Common myeloid progenitor, CD34-positive (primary cell): ENCODE measurements at regions not wholly inside any gene's neighbourhood (a gene's known extent, or its start where the extent isn't known, plus 50 kb on each side); places are given as distances from the start of the nearest gene placed in this dataset.

Experiments used
- CTCF ChIA-PET: fragments of 350-600 bp; sonication (Branson Sonifier 250); formaldehyde crosslinking; loops from one replicate; lab custom pipeline; 2021; ENCODE audit warnings: antibody characterized with exemption; lab: Charles Lee
- POLR2A ChIA-PET: fragments of 350-600 bp; sonication (Branson Sonifier 250); formaldehyde crosslinking; loops from one replicate; lab custom pipeline; 2021; ENCODE audit warnings: antibody characterized with exemption; lab: Charles Lee
- DNase-seq, 3 donors: peaks; one replicate each; pipeline versions ENCODE4 v3.0.0 to v3.0.0-alpha.2; 2013
- H3K27ac ChIP-seq, 2 experiments: 1 replicate in 1 of 2; 2 replicates in 1 of 2; pipeline ENCODE4 v1.7.0; 2013; ENCODE audit warnings: inconsistent platforms in 2 of 2, low read length in 2 of 2, mild to moderate bottlenecking in 2 of 2, low read depth in 1 of 2, moderate library complexity in 1 of 2; ENCODE audit not compliant: severe bottlenecking in 2 of 2, insufficient read depth in 1 of 2, poor library complexity in 1 of 2
- H3K27me3 ChIP-seq, 5 experiments: replicated peaks in 2 of 5; 1 replicate in 3 of 5; 2 replicates in 2 of 5; pipeline versions ENCODE4 v1.6.1 to v1.7.0; 2013; ENCODE audit warnings: low read length in 4 of 5, mild to moderate bottlenecking in 2 of 5, moderate library complexity in 2 of 5, inconsistent platforms in 1 of 5; ENCODE audit not compliant: insufficient read depth in 5 of 5, control insufficient read depth in 4 of 5
- H3K36me3 ChIP-seq, 4 experiments: 1 replicate in 2 of 4; 2 replicates in 2 of 4; pipeline versions ENCODE4 v1.6.1 to v1.7.0; 2013; ENCODE audit warnings: low read length in 3 of 4, control low read depth in 1 of 4, mild to moderate bottlenecking in 1 of 4; ENCODE audit not compliant: control insufficient read depth in 4 of 4, insufficient read depth in 4 of 4
- H3K4me1 ChIP-seq, 4 experiments: 1 replicate in 3 of 4; 2 replicates in 1 of 4; pipeline versions ENCODE4 v1.6.1 to v1.7.1; 2013; ENCODE audit warnings: low read length in 3 of 4, mild to moderate bottlenecking in 3 of 4, control low read depth in 1 of 4, inconsistent platforms in 1 of 4, moderate library complexity in 1 of 4; ENCODE audit not compliant: control insufficient read depth in 4 of 4, insufficient read depth in 4 of 4; ENCODE audit errors: control extremely low read depth in 1 of 4
- H3K4me3 ChIP-seq, 7 experiments: 1 replicate in 4 of 7; 2 replicates in 3 of 7; pipeline versions ENCODE4 v1.5.1 to v1.7.0; 2013; ENCODE audit warnings: mild to moderate bottlenecking in 7 of 7, low read length in 6 of 7, moderate library complexity in 6 of 7, inconsistent platforms in 2 of 7, low read depth in 2 of 7, control low read depth in 1 of 7; ENCODE audit not compliant: insufficient read depth in 4 of 7, control insufficient read depth in 1 of 7; ENCODE audit errors: extremely low read depth in 1 of 7
- H3K9me3 ChIP-seq, 5 experiments: 1 replicate in 4 of 5; 2 replicates in 1 of 5; pipeline versions ENCODE4 v1.6.1 to v1.7.1; 2013; ENCODE audit warnings: low read length in 4 of 5, mild to moderate bottlenecking in 2 of 5, inconsistent platforms in 1 of 5, low read depth in 1 of 5, moderate library complexity in 1 of 5; ENCODE audit not compliant: control insufficient read depth in 4 of 5, insufficient read depth in 2 of 5; ENCODE audit errors: control extremely low read depth in 1 of 5
- WGBS: methylation state at CpG from one replicate; pipeline ENCODE4 v1.1.5; 2013; ENCODE audit not compliant: insufficient coverage; 5-methylcytosine and 5-hydroxymethylcytosine counted together

DNA sequence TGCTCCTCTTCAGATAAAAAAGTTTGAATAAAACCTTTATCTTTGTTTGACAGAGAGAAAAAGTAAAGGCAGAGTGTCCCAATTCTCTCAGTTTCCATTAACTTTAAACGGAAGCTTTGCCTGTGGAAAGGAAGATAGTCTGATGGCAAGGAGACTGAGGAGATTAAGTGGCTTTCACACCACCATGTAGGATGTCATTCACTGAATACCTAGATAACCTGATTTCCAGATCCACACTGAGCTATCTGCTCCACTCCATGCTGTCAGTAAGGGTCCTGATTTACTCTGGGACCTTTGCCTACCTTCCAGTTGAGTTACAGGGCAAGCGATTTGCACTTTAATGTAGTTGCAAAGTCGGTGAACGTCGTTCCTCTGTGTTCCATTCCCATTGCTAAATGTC is 233.4 kb upstream of the TBL1XR1 start:
- no peak for DNase-seq
- Histone ChIP-seq H3K4me3 (no peak overlapping the region), H3K27ac (no peak overlapping the region), H3K4me1 (peaks cover 8 to 25% (median 19%) of the 10 kb centered on the region in 4 experiments), H3K27me3 (no peaks in the 10 kb centered on the region), H3K9me3 (no peaks in the 10 kb centered on the region), H3K36me3 (no peaks in the 10 kb centered on the region)
- WGBS: 96% methylated on average over 4 of the region's 5 CpGs
- POLR2A ChIA-PET: no interaction called here
- CTCF ChIA-PET: no interaction called here

DNA sequence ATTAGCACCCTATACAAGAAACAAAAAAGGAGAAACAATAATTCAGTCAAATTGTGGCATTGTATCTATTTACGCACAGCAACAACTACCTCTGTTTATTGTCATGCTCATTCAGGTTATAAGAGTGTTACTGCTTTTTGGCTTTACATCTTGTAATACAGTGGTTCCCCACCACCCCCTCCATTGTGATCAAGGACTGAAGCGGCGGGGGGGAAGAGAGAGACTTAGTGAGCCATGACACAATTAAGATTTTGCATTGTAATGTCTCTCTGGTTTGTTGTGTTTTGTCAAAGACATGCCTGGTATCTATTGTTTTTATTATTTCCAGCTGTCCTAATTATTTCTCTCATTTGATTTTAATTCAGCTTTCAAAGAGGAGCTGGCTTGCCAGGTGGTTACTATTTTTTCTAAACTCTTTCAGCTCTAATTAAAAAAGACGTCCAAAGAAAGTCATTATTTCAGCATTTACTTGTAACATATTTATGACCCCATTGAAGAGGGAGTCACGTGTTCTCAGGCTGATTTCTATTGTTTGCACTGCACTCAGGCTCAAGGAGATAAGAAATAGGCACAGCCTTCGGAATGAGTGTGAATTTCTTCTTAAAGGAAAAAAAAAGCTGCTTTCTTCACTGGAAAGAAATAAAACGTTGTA is 234.4 kb upstream of the TBL1XR1 start:
- Histone ChIP-seq H3K36me3 (no peaks in the 10 kb centered on the region), H3K9me3 (no peaks in the 10 kb centered on the region), H3K27me3 (no peaks in the 10 kb centered on the region), H3K4me3 (no peak overlapping the region), H3K27ac (no peak overlapping the region), H3K4me1 (peaks cover 2 to 17% (median 14%) of the 10 kb centered on the region in 4 experiments)
- peak in 1 of 3 donors; percentile 51 for DNase-seq
- ChIA-PET CTCF (no interaction called here), POLR2A (no interaction called here)
- WGBS: 17% methylated on average over 2 of the region's 7 CpGs

- Histone ChIP-seq H3K4me1 (peaks cover 0 to 2% (median 0%) of the 10 kb centered on the region in 4 experiments), H3K27me3 (no peaks in the 10 kb centered on the region), H3K9me3 (no peaks in the 10 kb centered on the region), H3K36me3 (no peaks in the 10 kb centered on the region), H3K4me3 (no peak overlapping the region), H3K27ac (no peak overlapping the region)
- ChIA-PET POLR2A (no interaction called here), CTCF (no interaction called here)
- DNase-seq: no peak
- WGBS: no CpG with 5 or more reads among the region's 3 CpGs
Measured at GRCh38 chr3:177435301-177435700, 238.0 kb upstream of the TBL1XR1 start.

DNA sequence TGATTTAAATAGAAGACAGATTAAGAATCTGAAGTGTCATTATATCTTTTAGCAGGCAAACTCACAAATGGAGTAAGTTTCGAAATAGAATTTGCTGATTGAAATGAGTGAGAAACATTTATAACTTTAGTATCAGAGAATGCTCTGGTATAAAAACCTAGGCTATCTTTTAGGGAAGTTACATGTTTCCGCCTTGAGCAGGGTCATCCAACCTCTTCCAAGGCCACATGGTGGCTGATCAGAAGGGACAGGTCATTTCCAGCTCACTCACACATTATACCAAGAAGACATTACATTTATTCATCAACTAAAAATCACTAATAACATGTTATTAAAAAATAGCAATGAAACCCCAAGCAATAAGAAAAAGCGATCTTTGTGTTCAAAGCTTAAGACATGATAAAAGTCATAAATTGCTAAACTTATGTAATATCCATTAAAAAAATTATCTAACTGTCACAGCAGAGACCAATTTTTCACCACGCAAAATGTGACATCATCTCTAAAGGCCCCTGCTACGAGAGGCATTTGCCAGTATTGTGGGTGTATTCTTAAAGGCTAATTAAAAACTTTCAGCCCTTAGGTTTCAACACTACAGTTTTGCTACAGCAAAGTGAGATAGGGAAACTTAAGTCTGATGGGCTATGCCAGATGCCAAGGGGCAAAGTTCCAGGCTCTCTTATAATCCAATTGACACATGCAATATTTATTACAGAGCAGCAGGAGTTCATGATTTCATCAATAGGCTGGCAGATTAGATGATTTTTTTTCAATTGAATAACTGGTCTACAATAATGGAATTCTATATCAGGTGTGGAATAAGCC is 240.4 kb upstream of the TBL1XR1 start:
- Histone ChIP-seq H3K27me3 (no peaks in the 10 kb centered on the region), H3K36me3 (no peaks in the 10 kb centered on the region), H3K4me1 (peaks cover 1 to 5% (median 4%) of the 10 kb centered on the region in 4 experiments), H3K9me3 (no peaks in the 10 kb centered on the region), H3K27ac (no peak overlapping the region), H3K4me3 (no peak overlapping the region)
- WGBS: 33% methylated on average over 1 of the region's 5 CpGs
- POLR2A ChIA-PET: no interaction called here
- DNase-seq: no peak
- CTCF ChIA-PET: interaction anchor here (1.2 to 1.3 kb wide), 2 partner anchors 11 to 23 kb away, joined by 3 to 4 read pairs; no protein-coding TSS in a partner anchor

DNA sequence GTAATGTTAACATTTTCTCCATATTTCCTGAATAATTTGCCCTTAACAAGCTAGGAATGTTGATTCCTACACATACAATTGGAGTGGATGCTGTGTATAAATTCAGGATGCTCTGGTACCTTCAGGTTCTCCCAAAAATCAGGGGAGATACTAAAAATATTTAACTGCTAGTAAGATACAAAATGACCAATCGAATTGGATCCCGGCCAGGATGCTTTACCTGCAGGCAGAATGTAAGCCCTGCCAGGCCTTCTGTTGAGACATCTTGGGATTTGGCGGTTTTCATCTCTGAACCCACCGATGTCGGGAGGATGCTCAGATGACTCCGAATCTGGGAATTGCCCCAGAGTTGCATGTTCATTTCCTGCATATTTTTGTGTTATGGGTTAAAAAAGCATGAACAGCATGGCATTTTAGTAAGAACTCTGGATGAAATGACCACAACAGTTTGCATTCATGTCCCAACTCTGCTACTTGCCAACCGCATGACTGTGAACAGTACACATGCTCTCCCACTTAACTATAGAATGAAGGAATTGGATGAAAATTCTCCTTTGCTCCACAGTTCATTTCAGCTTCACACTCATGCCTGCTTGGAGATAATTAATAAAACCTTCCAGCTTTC is 241.4 kb upstream of the TBL1XR1 start:
- ChIA-PET POLR2A (no interaction called here), CTCF (interaction anchor here (0.6 to 1.3 kb wide), 2 partner anchors 10 to 210 kb away, joined by 3 to 4 read pairs; no protein-coding TSS in a partner anchor)
- 96% methylated on average over 6 of the region's 7 CpGs for WGBS

DNA sequence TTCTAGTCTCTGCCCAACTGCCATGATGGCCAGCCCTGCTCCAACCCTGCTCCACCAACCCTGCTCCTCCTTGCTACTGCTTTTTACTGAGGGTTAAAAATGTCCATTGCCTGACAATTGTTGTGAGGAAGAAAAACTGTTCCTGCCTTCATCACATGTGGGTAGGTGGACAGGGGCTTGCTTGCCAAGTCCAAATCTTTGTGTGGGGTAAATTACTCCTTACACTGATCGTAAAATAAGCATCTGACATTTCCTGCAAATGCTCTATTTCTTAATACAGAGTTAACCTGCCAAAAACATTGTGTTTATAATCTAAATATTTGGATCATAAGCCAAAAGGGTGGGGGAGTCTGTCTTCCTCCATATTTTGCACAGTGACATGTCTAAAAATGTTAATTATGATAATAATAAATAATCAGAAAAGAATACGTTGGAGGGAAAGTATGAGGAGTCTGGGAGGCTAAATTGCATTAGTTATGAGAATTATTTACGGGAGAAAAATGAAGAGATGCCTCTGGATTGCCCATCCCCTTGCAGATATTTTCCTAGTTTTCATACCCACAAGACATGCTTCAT is 242.5 kb upstream of the TBL1XR1 start:
- Histone ChIP-seq H3K9me3 (no peaks in the 10 kb centered on the region), H3K4me3 (no peak overlapping the region), H3K27ac (no peak overlapping the region), H3K36me3 (no peaks in the 10 kb centered on the region), H3K27me3 (no peaks in the 10 kb centered on the region), H3K4me1 (peaks cover 1 to 5% (median 4%) of the 10 kb centered on the region in 4 experiments)
- ChIA-PET CTCF (no interaction called here), POLR2A (no interaction called here)
- no peak for DNase-seq
- WGBS: no CpG with 5 or more reads among the region's 3 CpGs

More for the DNA sequence above, 241.4 kb upstream of the TBL1XR1 start:
- DNase-seq: no peak
- H3K27me3 ChIP-seq: no peaks in the 10 kb centered on the region
- H3K36me3 ChIP-seq: no peaks in the 10 kb centered on the region
- no peak overlapping the region for H3K4me3 ChIP-seq
- peaks cover 1 to 5% (median 4%) of the 10 kb centered on the region in 4 experiments for H3K4me1 ChIP-seq
- H3K27ac ChIP-seq: no peak overlapping the region
- H3K9me3 ChIP-seq: no peaks in the 10 kb centered on the region
